HCT116 (cell line): ENCODE measurements at regions not wholly inside any gene's neighbourhood (a gene's known extent, or its start where the extent isn't known, plus 50 kb on each side); places are given as distances from the start of the nearest gene placed in this dataset.

Experiments
- ATAC-seq: fragments of 200-7000 bp; cut with Tn5 transposase; 2 replicates; pipeline ENCODE4 v1.9.1; 2020; ENCODE audit warnings: mild to moderate bottlenecking, moderate library complexity
- BruUV-seq: library from RNA; stranded (reverse); fragments of 400-500 nt; replicated peaks from 2 replicates; lab custom pipeline; 2021; lab: Mats Ljungman, UMichigan
- CTCF ChIA-PET: fragments of 300-600 bp; sonication (Branson Sonifier 250); formaldehyde crosslinking; loops from one replicate; lab custom pipeline; 2021; ENCODE audit warnings: antibody characterized with exemption; lab: Charles Lee
- POLR2A ChIA-PET: fragments of 300-600, 350-600 bp; sonication (Branson Sonifier 250); formaldehyde crosslinking; loops from one replicate; lab custom pipeline; 2021; ENCODE audit warnings: antibody characterized with exemption; lab: Charles Lee
- RAD21 ChIA-PET, 2 experiments: fragments of 300-600 bp; sonication (Branson Sonifier 250); formaldehyde crosslinking; loops; one replicate each; lab custom pipeline; 2023; ENCODE audit warnings: low total read pairs in 2 of 2; ENCODE audit not compliant: uncharacterized antibody in 2 of 2, unreplicated experiment in 2 of 2, low non-redundant PET in 1 of 2; lab: Charles Lee
- DNase-seq: peaks from one replicate; pipeline ENCODE4 v3.0.0-alpha.2; 2010; ENCODE audit warnings: low read depth, low spot score
- H2AFZ ChIP-seq: fragments of 200-600 bp; shearing (Covaris generic), sonication (generic); 2 replicates; pipeline ENCODE4 v1.6.1; 2017; ENCODE audit warnings: low read depth, mixed run types, mixed read lengths, antibody characterized with exemption, low read length; ENCODE audit not compliant: poor library complexity, severe bottlenecking
- H3K27ac ChIP-seq: 2 replicates; pipeline ENCODE4 v1.5.1; 2012; ENCODE audit warnings: low read depth, low read length
- H3K27me3 ChIP-seq: fragments of 200-600 bp; sonication (generic); 2 replicates; pipeline ENCODE4 v1.6.1; 2016; ENCODE audit warnings: mixed run types, low read length, mixed read lengths; ENCODE audit not compliant: insufficient read depth
- H3K36me3 ChIP-seq, 2 experiments: fragments of 200-500 bp in 1 of 2; fragments of 200-600 bp in 1 of 2; sonication (Bioruptor generic) in 1 of 2; sonication (generic) in 1 of 2; 2 replicates each; pipeline versions ENCODE4 v1.5.1 to v1.6.1; 2014 to 2016; ENCODE audit warnings: low read length in 2 of 2, inconsistent platforms in 1 of 2, mixed read lengths in 1 of 2, mixed run types in 1 of 2; ENCODE audit not compliant: insufficient read depth in 2 of 2, control insufficient read depth in 1 of 2
- H3K4me1 ChIP-seq, 2 experiments: fragments of 200-600 bp in 1 of 2; sonication (generic) in 1 of 2; 2 replicates each; pipeline versions ENCODE4 v1.5.1 to v1.6.1; 2012 to 2017; ENCODE audit warnings: low read length in 2 of 2, inconsistent platforms in 1 of 2, mild to moderate bottlenecking in 1 of 2, mixed read lengths in 1 of 2, mixed run types in 1 of 2, moderate library complexity in 1 of 2; ENCODE audit not compliant: insufficient read depth in 2 of 2, control insufficient read depth in 1 of 2
- H3K4me2 ChIP-seq: fragments of 200-600 bp; sonication (generic); 2 replicates; pipeline ENCODE4 v1.6.1; 2017; ENCODE audit warnings: mixed run types, low read length, mixed read lengths
- H3K4me3 ChIP-seq, 2 experiments: fragments of 200-600 bp in 1 of 2; sonication (generic) in 1 of 2; replicated peaks in 1 of 2; 2 replicates each; pipeline ENCODE4 v1.5.1; 2011 to 2016; ENCODE audit warnings: low read length in 2 of 2, control low read depth in 1 of 2, low read depth in 1 of 2, mild to moderate bottlenecking in 1 of 2, mixed read lengths in 1 of 2, mixed run types in 1 of 2
- H3K79me2 ChIP-seq: fragments of 200-600 bp; sonication (generic); 2 replicates; pipeline ENCODE4 v1.6.1; 2017; ENCODE audit warnings: mild to moderate bottlenecking, mixed run types, low read length, moderate library complexity, mixed read lengths; ENCODE audit not compliant: insufficient read depth
- H3K9ac ChIP-seq: fragments of 200-600 bp; sonication (generic); 2 replicates; pipeline ENCODE4 v1.6.1; 2016; ENCODE audit warnings: low read length, mixed read lengths
- H3K9me2 ChIP-seq: fragments of 200-600 bp; sonication (generic), shearing (Covaris generic); 2 replicates; pipeline ENCODE4 v1.6.1; 2017; ENCODE audit warnings: mixed run types, mild to moderate bottlenecking, moderate library complexity; ENCODE audit not compliant: insufficient read depth
- H3K9me3 ChIP-seq, 2 experiments: fragments of 200-500 bp in 1 of 2; fragments of 200-600 bp in 1 of 2; sonication (Bioruptor generic) in 1 of 2; sonication (generic) in 1 of 2; 2 replicates each; pipeline ENCODE4 v1.6.1; 2014 to 2017; ENCODE audit warnings: low read length in 2 of 2, mixed read lengths in 2 of 2, inconsistent platforms in 1 of 2, low read depth in 1 of 2, mild to moderate bottlenecking in 1 of 2, mixed run types in 1 of 2, moderate library complexity in 1 of 2; ENCODE audit not compliant: control insufficient read depth in 1 of 2, insufficient read depth in 1 of 2
- H4K20me1 ChIP-seq: fragments of 200-600 bp; sonication (generic), shearing (Covaris generic); 2 replicates; pipeline ENCODE4 v1.6.1; 2017; ENCODE audit warnings: mixed run types, mild to moderate bottlenecking, moderate library complexity; ENCODE audit not compliant: insufficient read depth
- EZH2 ChIP-seq: fragments of 200-600 bp; sonication (generic); IDR thresholded peaks from 2 replicates; pipeline ENCODE4 v1.6.1; 2017; ENCODE audit warnings: antibody characterized with exemption, mixed run types
- EZH2phosphoT487 ChIP-seq: fragments of 200-600 bp; IDR thresholded peaks from 2 replicates; pipeline ENCODE4 v1.6.1; 2018; ENCODE audit warnings: antibody characterized with exemption, borderline replicate concordance
- FOSL1 ChIP-seq: IDR thresholded peaks from 2 replicates; pipeline ENCODE4 v1.6.1; 2012; ENCODE audit warnings: low read depth
- POLR2A ChIP-seq: IDR thresholded peaks from 2 replicates; pipeline ENCODE4 v1.7.0; 2011; ENCODE audit warnings: borderline replicate concordance; ENCODE audit not compliant: insufficient read depth, insufficient read length; ENCODE audit errors: extremely low read depth
- POLR2AphosphoS5 ChIP-seq: IDR thresholded peaks from 2 replicates; pipeline ENCODE4 v1.6.1; 2011; ENCODE audit warnings: mild to moderate bottlenecking, low read depth, low read length, moderate library complexity
- SRF ChIP-seq: IDR thresholded peaks from 2 replicates; pipeline ENCODE4 v1.6.1; 2012; ENCODE audit warnings: low read depth
- TCF7L2 ChIP-seq: IDR thresholded peaks from 2 replicates; pipeline ENCODE4 v1.7.0; 2011; ENCODE audit warnings: borderline replicate concordance, inconsistent platforms; ENCODE audit not compliant: insufficient read depth, insufficient read length; ENCODE audit errors: extremely low read depth
- YY1 ChIP-seq: IDR thresholded peaks from 2 replicates; pipeline ENCODE4 v1.6.1; 2011; ENCODE audit warnings: low read length, low read depth, moderate library complexity, mild to moderate bottlenecking; ENCODE audit not compliant: insufficient replicate concordance; ENCODE audit errors: extremely low read depth
- ZFX ChIP-seq: fragments of 450-650 bp; IDR thresholded peaks from 2 replicates; pipeline ENCODE4 v1.6.1; 2017
- intact Hi-C: fragments of 100-400 bp; cut with micrococcal nuclease; formaldehyde crosslinking; loops from 2 replicates; pipeline ENCODE4 v1.10.0; 2022
- TF ChIP-seq, protein P1 (sequence below): IDR thresholded peaks from 2 replicates; pipeline ENCODE4 v1.6.1; 2012
- TF ChIP-seq, protein P2 (sequence below): IDR thresholded peaks from 2 replicates; pipeline ENCODE4 v1.6.1; 2012; ENCODE audit warnings: low read depth

- Histone ChIP-seq H3K9me2 (no peaks in the 10 kb centered on the region), H3K36me3 (no peaks in the 10 kb centered on the region; a peak in 1 of 4 replicates), H3K4me1 (no peaks in the 10 kb centered on the region), H3K79me2 (no peaks in the 10 kb centered on the region), H2AFZ (no peak overlapping the region), H4K20me1 (no peaks in the 10 kb centered on the region), H3K27ac (no peak overlapping the region), H3K4me2 (no peak overlapping the region), H3K27me3 (no peaks in the 10 kb centered on the region), H3K9ac (no peak overlapping the region), H3K9me3 (no peaks in the 10 kb centered on the region), H3K4me3 (no peak overlapping the region)
- ATAC-seq (no peak), DNase-seq (no peak)
- POLR2A ChIA-PET = no interaction called here
- no TSS peak for BruUV-seq
- intact Hi-C loops = loop anchor here (5.0 kb wide), 2 partner anchors 262 to 353 kb away; no protein-coding TSS in a partner anchor
- TF ChIP-seq, protein P1, sequence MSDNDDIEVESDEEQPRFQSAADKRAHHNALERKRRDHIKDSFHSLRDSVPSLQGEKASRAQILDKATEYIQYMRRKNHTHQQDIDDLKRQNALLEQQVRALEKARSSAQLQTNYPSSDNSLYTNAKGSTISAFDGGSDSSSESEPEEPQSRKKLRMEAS = no peak
- TF ChIP-seq POLR2A (no peak), EZH2phosphoT487 (no peak), YY1 (no peak), ZFX (no peak), POLR2AphosphoS5 (no peak), TCF7L2 (no peak), SRF (no peak), EZH2 (no peak), FOSL1 (no peak)
- TF ChIP-seq, protein P2, sequence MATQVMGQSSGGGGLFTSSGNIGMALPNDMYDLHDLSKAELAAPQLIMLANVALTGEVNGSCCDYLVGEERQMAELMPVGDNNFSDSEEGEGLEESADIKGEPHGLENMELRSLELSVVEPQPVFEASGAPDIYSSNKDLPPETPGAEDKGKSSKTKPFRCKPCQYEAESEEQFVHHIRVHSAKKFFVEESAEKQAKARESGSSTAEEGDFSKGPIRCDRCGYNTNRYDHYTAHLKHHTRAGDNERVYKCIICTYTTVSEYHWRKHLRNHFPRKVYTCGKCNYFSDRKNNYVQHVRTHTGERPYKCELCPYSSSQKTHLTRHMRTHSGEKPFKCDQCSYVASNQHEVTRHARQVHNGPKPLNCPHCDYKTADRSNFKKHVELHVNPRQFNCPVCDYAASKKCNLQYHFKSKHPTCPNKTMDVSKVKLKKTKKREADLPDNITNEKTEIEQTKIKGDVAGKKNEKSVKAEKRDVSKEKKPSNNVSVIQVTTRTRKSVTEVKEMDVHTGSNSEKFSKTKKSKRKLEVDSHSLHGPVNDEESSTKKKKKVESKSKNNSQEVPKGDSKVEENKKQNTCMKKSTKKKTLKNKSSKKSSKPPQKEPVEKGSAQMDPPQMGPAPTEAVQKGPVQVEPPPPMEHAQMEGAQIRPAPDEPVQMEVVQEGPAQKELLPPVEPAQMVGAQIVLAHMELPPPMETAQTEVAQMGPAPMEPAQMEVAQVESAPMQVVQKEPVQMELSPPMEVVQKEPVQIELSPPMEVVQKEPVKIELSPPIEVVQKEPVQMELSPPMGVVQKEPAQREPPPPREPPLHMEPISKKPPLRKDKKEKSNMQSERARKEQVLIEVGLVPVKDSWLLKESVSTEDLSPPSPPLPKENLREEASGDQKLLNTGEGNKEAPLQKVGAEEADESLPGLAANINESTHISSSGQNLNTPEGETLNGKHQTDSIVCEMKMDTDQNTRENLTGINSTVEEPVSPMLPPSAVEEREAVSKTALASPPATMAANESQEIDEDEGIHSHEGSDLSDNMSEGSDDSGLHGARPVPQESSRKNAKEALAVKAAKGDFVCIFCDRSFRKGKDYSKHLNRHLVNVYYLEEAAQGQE = no peak
- RAD21 ChIA-PET = no interaction called here
- CTCF ChIA-PET = no interaction called here
These were observed 442.9 kb downstream of the MCTP2 start for GRCh38 chr15:94674296-94674695.
